GM12872 (cell line): ENCODE measurements at regions not wholly inside any gene's neighbourhood (a gene's known extent, or its start where the extent isn't known, plus 50 kb on each side); places are given as distances from the start of the nearest gene placed in this dataset.

ENCODE experiments used
- CTCF ChIP-seq: IDR thresholded peaks from 3 replicates; pipeline ENCODE4 v1.5.1; 2011; ENCODE audit warnings: low read depth, mild to moderate bottlenecking, low read length, moderate library complexity; ENCODE audit not compliant: insufficient read depth

- no peak for TF ChIP-seq CTCF
Measured at GRCh38 chrX:8105531-8105930, 65.5 kb downstream of the VCX2 start.

- TF ChIP-seq CTCF, result no peak
Measured at GRCh38 chrX:8103655-8104054, 67.4 kb downstream of the VCX2 start.

- TF ChIP-seq CTCF, result no peak
Measured at GRCh38 chrX:8091510-8091909, 79.6 kb downstream of the VCX2 start.

GRCh38 chrX:8090906-8091305 lies 80.2 kb downstream of the VCX2 start:
- no peak for TF ChIP-seq CTCF

- no peak for TF ChIP-seq CTCF
Measured at GRCh38 chrX:8090482-8090881, 80.6 kb downstream of the VCX2 start.

GRCh38 chrX:8089141-8089540 lies 81.9 kb downstream of the VCX2 start:
- no peak for TF ChIP-seq CTCF

- no peak for TF ChIP-seq CTCF
Measured at GRCh38 chrX:8084006-8084405, 87.1 kb downstream of the VCX2 start.

GRCh38 chrX:8083286-8083685 lies 87.8 kb downstream of the VCX2 start:
- TF ChIP-seq CTCF, result no peak
